HG02973 (cell line): ENCODE measurements at regions not wholly inside any gene's neighbourhood (a gene's known extent, or its start where the extent isn't known, plus 50 kb on each side); places are given as distances from the start of the nearest gene placed in this dataset.

Source experiments
- ATAC-seq: cut with Tn5 transposase; IDR thresholded peaks from one replicate; pipeline ENCODE4 v1.9.1; 2021; ENCODE audit warnings: moderate library complexity; ENCODE audit not compliant: unreplicated experiment

GRCh38 chr9:8262625-8263622 is 463.3 kb upstream of the DMAC1 start:
- no peak for ATAC-seq

- ATAC-seq: no peak
Measured at GRCh38 chr9:8261737-8262136, 462.2 kb upstream of the DMAC1 start.

- no peak for ATAC-seq
Measured at GRCh38 chr9:8259028-8259427, 459.4 kb upstream of the DMAC1 start.

- no peak for ATAC-seq
Measured at GRCh38 chr9:8256880-8257279, 457.3 kb upstream of the DMAC1 start.

GRCh38 chr9:8255850-8256249 is 456.3 kb upstream of the DMAC1 start:
- ATAC-seq: no peak

GRCh38 chr9:8254541-8254940 is 455.0 kb upstream of the DMAC1 start:
- ATAC-seq: no peak

GRCh38 chr9:8252445-8252844 is 452.9 kb upstream of the DMAC1 start:
- ATAC-seq: no peak

- no peak for ATAC-seq
Measured at GRCh38 chr9:8251566-8251965, 452.0 kb upstream of the DMAC1 start.

GRCh38 chr9:8244505-8245092 is 445.0 kb upstream of the DMAC1 start:
- no peak for ATAC-seq

GRCh38 chr9:8241201-8241600 is 441.6 kb upstream of the DMAC1 start:
- ATAC-seq: no peak

GRCh38 chr9:8237096-8237495 is 437.5 kb upstream of the DMAC1 start:
- ATAC-seq: no peak

GRCh38 chr9:8235489-8235888 is 435.9 kb upstream of the DMAC1 start:
- ATAC-seq: no peak

- ATAC-seq: no peak
Measured at GRCh38 chr9:8234316-8234715, 434.7 kb upstream of the DMAC1 start.

GRCh38 chr9:8232726-8233125 is 433.1 kb upstream of the DMAC1 start:
- ATAC-seq: no peak

GRCh38 chr9:8229226-8229625 is 429.6 kb upstream of the DMAC1 start:
- ATAC-seq: no peak

GRCh38 chr9:8224381-8224801 is 424.8 kb upstream of the DMAC1 start:
- ATAC-seq: no peak

GRCh38 chr9:8223861-8224260 is 424.3 kb upstream of the DMAC1 start:
- ATAC-seq: no peak

- ATAC-seq: no peak
Measured at GRCh38 chr9:8221462-8221861, 421.9 kb upstream of the DMAC1 start.

- no peak for ATAC-seq
Measured at GRCh38 chr9:8208465-8208864, 408.9 kb upstream of the DMAC1 start.

GRCh38 chr9:8207596-8207995 is 408.0 kb upstream of the DMAC1 start:
- ATAC-seq: no peak

GRCh38 chr9:8206720-8207119 is 407.1 kb upstream of the DMAC1 start:
- ATAC-seq: no peak

- ATAC-seq: no peak
Measured at GRCh38 chr9:8205576-8205975, 406.0 kb upstream of the DMAC1 start.
